ENCODE measurements at regions not wholly inside any gene's neighbourhood (a gene's known extent, or its start where the extent isn't known, plus 50 kb on each side); places are given as distances from the start of the nearest gene placed in this dataset.

DNA sequence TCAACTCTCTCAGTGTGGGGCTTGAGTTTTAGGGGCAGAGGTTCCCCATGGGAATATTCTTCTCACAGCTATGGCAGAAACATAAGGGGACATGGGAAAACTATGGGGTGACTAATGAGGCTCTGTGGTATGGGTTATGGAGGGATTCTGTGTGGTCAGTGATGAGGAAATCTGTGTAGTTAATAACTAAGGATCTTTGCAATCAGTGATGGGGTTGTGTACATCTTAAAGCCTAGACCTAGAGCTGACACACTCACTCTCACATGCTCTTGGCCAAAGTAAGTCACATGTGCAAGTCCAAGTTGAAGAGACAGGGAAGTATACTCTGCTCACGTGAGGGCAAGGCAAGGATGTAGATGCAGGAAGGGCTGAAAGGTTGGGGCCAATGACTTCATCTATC is 86.4 kb upstream of the UXT start (continued):
- TF ChIP-seq, protein P1, sequence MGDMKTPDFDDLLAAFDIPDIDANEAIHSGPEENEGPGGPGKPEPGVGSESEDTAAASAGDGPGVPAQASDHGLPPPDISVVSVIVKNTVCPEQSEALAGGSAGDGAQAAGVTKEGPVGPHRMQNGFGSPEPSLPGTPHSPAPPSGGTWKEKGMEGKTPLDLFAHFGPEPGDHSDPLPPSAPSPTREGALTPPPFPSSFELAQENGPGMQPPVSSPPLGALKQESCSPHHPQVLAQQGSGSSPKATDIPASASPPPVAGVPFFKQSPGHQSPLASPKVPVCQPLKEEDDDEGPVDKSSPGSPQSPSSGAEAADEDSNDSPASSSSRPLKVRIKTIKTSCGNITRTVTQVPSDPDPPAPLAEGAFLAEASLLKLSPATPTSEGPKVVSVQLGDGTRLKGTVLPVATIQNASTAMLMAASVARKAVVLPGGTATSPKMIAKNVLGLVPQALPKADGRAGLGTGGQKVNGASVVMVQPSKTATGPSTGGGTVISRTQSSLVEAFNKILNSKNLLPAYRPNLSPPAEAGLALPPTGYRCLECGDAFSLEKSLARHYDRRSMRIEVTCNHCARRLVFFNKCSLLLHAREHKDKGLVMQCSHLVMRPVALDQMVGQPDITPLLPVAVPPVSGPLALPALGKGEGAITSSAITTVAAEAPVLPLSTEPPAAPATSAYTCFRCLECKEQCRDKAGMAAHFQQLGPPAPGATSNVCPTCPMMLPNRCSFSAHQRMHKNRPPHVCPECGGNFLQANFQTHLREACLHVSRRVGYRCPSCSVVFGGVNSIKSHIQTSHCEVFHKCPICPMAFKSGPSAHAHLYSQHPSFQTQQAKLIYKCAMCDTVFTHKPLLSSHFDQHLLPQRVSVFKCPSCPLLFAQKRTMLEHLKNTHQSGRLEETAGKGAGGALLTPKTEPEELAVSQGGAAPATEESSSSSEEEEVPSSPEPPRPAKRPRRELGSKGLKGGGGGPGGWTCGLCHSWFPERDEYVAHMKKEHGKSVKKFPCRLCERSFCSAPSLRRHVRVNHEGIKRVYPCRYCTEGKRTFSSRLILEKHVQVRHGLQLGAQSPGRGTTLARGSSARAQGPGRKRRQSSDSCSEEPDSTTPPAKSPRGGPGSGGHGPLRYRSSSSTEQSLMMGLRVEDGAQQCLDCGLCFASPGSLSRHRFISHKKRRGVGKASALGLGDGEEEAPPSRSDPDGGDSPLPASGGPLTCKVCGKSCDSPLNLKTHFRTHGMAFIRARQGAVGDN (CRISPR knock-in tag; IDR thresholded peaks at IDR 0.05) = no peak
- TF ChIP-seq SYNCRIP (IDR thresholded peaks at IDR 0.05; ENCODE audit: insufficient read depth, low read depth, low read length) (no peak), ZNF562 (CRISPR knock-in tag; IDR thresholded peaks at IDR 0.05; ENCODE audit: borderline replicate concordance) (no peak), FOXP1 (IDR thresholded peaks at IDR 0.05) (no peak), FOXP1 (CRISPR knock-in tag; IDR thresholded peaks at IDR 0.05) (no peak), ZFP36L1 (CRISPR knock-in tag; IDR thresholded peaks at IDR 0.05) (no peak), HDAC2 (CRISPR knock-in tag; IDR thresholded peaks at IDR 0.05) (no peak), ZNF12 (CRISPR knock-in tag; IDR thresholded peaks at IDR 0.05) (no peak), ZKSCAN8 (CRISPR knock-in tag; IDR thresholded peaks at IDR 0.05; ENCODE audit: borderline replicate concordance) (no peak), ZNF235 (CRISPR knock-in tag; IDR thresholded peaks at IDR 0.05; ENCODE audit: borderline replicate concordance) (no peak), ZNF33B (CRISPR knock-in tag; IDR thresholded peaks at IDR 0.05) (no peak)

DNA sequence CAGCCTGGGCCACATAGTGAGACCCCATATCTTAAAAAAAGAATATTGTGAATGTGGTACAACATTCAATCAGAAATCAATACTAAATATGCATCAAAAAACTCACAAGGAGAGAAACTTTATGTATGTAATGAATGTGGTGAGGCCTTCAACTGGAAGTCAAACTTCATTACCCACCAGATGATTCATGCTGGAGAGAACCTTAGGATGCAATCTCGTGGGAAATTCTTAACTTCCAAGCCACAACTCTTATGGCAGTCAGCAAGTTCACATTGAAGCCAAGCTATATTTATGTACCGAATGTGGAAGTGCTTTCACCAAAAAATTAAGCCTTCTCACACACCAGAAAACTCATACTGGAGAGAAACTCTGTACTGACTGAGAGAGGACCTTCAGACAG is 84.5 kb upstream of the UXT start:
- in situ Hi-C loops (cut with HindIII; ENCODE audit: extremely low pct_ligation_motif_present, low pct_unique_long_range_greater_than_20kb) (no loop called here), intact Hi-C loops (cut with micrococcal nuclease; ENCODE audit: unreplicated experiment) (no loop called here)
- Histone ChIP-seq H3K79me2 (ENCODE audit: insufficient read depth, low read length) (no peaks in the 10 kb centered on the region), H3K4me3 (replicated peaks in 1 of 3; ENCODE audit: insufficient read depth in 1 of 3, low read depth in 2 of 3, low read length in 3 of 3) (no peak overlapping the region), H3K4me2 (ENCODE audit: low read depth, low read length) (no peak overlapping the region), H4K20me1 (ENCODE audit: insufficient read depth, low read length) (no peaks in the 10 kb centered on the region), H3K36me3 (replicated peaks in 1 of 2; ENCODE audit: control insufficient read depth in 1 of 2, insufficient read depth in 2 of 2, low read length in 2 of 2) (no peaks in the 10 kb centered on the region), H3K4me1 (ENCODE audit: insufficient read depth, low read length) (no peaks in the 10 kb centered on the region), H3K9ac (ENCODE audit: insufficient read depth, low read depth, low read length) (no peak overlapping the region), H2AFZ (ENCODE audit: low read length) (no peak overlapping the region), H3K27me3 (ENCODE audit: control insufficient read depth in 1 of 2, insufficient read depth in 2 of 2, low read length in 2 of 2) (no peaks in the 10 kb centered on the region), H3K9me3 (ENCODE audit: low read length) (no peaks in the 10 kb centered on the region), H3K27ac (ENCODE audit: extremely low read length, insufficient read depth, low read length) (no peak overlapping the region)
- ChIA-PET CTCF (ENCODE audit: low intra/inter-chr PET ratio, low total read pairs) (no interaction called here), POLR2A (no interaction called here)
- 0% methylated on average over 2 of the region's 2 CpGs for WGBS (ENCODE audit: low lambda C conversion rate)
- DNase-seq (ENCODE audit: low spot score) = no peak
- no peak for ATAC-seq
- FAIRE-seq = no peak
- BruUV-seq (replicated peaks) = no TSS peak
- TF ChIP-seq ZNF431 (CRISPR knock-in tag; IDR thresholded peaks at IDR 0.05; ENCODE audit: borderline replicate concordance, low read depth) = no peak
- no peak for TF ChIP-seq CENPT (CRISPR knock-in tag; IDR thresholded peaks at IDR 0.05; ENCODE audit: low read depth)
- no peak for TF ChIP-seq REST (IDR thresholded peaks at IDR 0.05; ENCODE audit: borderline replicate concordance in 1 of 2, low read depth in 1 of 2, low read length in 2 of 2)
- TF ChIP-seq HOXA7 (CRISPR knock-in tag; IDR thresholded peaks at IDR 0.05) = no peak
- TF ChIP-seq, protein P2, sequence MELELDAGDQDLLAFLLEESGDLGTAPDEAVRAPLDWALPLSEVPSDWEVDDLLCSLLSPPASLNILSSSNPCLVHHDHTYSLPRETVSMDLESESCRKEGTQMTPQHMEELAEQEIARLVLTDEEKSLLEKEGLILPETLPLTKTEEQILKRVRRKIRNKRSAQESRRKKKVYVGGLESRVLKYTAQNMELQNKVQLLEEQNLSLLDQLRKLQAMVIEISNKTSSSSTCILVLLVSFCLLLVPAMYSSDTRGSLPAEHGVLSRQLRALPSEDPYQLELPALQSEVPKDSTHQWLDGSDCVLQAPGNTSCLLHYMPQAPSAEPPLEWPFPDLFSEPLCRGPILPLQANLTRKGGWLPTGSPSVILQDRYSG (CRISPR knock-in tag; IDR thresholded peaks at IDR 0.05) = no peak
